T-cell (primary cell): ENCODE measurements at regions not wholly inside any gene's neighbourhood (a gene's known extent, or its start where the extent isn't known, plus 50 kb on each side); places are given as distances from the start of the nearest gene placed in this dataset.

ENCODE experiments used
- ATAC-seq, 4 experiments: fragments of 200-7000 bp in 3 of 4; fragments of 150-1000 bp in 1 of 4; cut with Tn5 transposase; replicated peaks in 1 of 4; 1 replicate in 3 of 4; 2 replicates in 1 of 4; pipeline ENCODE4 v1.10.0; 2021; ENCODE audit warnings: moderate library complexity in 3 of 4, mild to moderate bottlenecking in 2 of 4, moderate number of reproducible peaks in 1 of 4
- CTCF ChIA-PET, 2 donors: fragments of 300-600 bp; sonication (Branson Sonifier 250); formaldehyde crosslinking; loops; one replicate each; lab custom pipeline; 2022; ENCODE audit warnings: antibody characterized with exemption in 2 of 2; lab: Charles Lee
- POLR2A ChIA-PET, 2 donors: fragments of 300-600 bp; sonication (Branson Sonifier 250); formaldehyde crosslinking; loops; one replicate each; lab custom pipeline; 2022; ENCODE audit warnings: antibody characterized with exemption in 2 of 2; lab: Charles Lee
- DNase-seq, 35 experiments: peaks; one replicate each; pipeline versions ENCODE4 v3.0.0 to v3.0.0-alpha.2; 2013 to 2023
- H3K27ac ChIP-seq: one replicate; pipeline ENCODE4 v1.5.1; 2013; ENCODE audit warnings: low read length
- H3K27me3 ChIP-seq, 2 experiments: replicated peaks in 1 of 2; 1 replicate in 1 of 2; 2 replicates in 1 of 2; pipeline versions ENCODE4 v1.6.1 to v1.7.0; 2013; ENCODE audit warnings: low read length in 1 of 2, mixed read lengths in 1 of 2; ENCODE audit not compliant: control insufficient read depth in 2 of 2, insufficient read depth in 2 of 2; ENCODE audit errors: extremely low read depth in 1 of 2
- H3K36me3 ChIP-seq, 2 donors: 1 replicate in 1 of 2; 2 replicates in 1 of 2; pipeline versions ENCODE4 v1.6.1 to v1.7.0; 2013; ENCODE audit warnings: low read length in 1 of 2; ENCODE audit not compliant: control insufficient read depth in 2 of 2, insufficient read depth in 1 of 2; ENCODE audit errors: extremely low read depth in 1 of 2
- H3K4me1 ChIP-seq, 2 experiments: 1 replicate in 1 of 2; 2 replicates in 1 of 2; pipeline versions ENCODE4 v1.6.1 to v1.7.0; 2013; ENCODE audit warnings: low read length in 2 of 2, mixed read lengths in 1 of 2; ENCODE audit not compliant: insufficient read depth in 2 of 2, control insufficient read depth in 1 of 2; ENCODE audit errors: extremely low read depth in 1 of 2
- H3K4me3 ChIP-seq, 2 donors: 1 replicate in 1 of 2; 2 replicates in 1 of 2; pipeline versions ENCODE4 v1.5.1 to v1.7.0; 2013; ENCODE audit warnings: mild to moderate bottlenecking in 2 of 2, low read length in 1 of 2, moderate library complexity in 1 of 2; ENCODE audit not compliant: control insufficient read depth in 1 of 2; ENCODE audit errors: extremely low read depth in 1 of 2
- H3K9me3 ChIP-seq: 2 replicates; pipeline ENCODE4 v1.7.0; 2013
- H3K27ac Mint-ChIP-seq, 2 donors: one replicate each; pipeline ENCODE4 v1.8.0; 2020 to 2021; ENCODE audit warnings: mild to moderate bottlenecking in 2 of 2, mixed read lengths in 2 of 2
- H3K27me3 Mint-ChIP-seq, 2 donors: one replicate each; pipeline ENCODE4 v1.8.0; 2021 to 2022; ENCODE audit warnings: mixed read lengths in 2 of 2
- H3K36me3 Mint-ChIP-seq: one replicate; pipeline ENCODE4 v1.8.0; 2021; ENCODE audit warnings: mixed read lengths
- H3K4me1 Mint-ChIP-seq, 3 donors: one replicate each; pipeline ENCODE4 v1.8.0; 2020 to 2022; ENCODE audit warnings: mixed read lengths in 3 of 3, mild to moderate bottlenecking in 1 of 3
- H3K4me3 Mint-ChIP-seq, 3 donors: one replicate each; pipeline ENCODE4 v1.8.0; 2020 to 2022; ENCODE audit warnings: mild to moderate bottlenecking in 3 of 3, mixed read lengths in 3 of 3, moderate library complexity in 3 of 3
- H3K9me3 Mint-ChIP-seq, 3 donors: one replicate each; pipeline ENCODE4 v1.8.0; 2020 to 2022; ENCODE audit warnings: mixed read lengths in 3 of 3
- WGBS: methylation state at CpG from one replicate; pipeline ENCODE4 v1.1.5; 2013; ENCODE audit warnings: missing lambda C conversion rate; ENCODE audit not compliant: insufficient coverage; 5-methylcytosine and 5-hydroxymethylcytosine counted together

- POLR2A ChIA-PET: no interaction called here
- no peak overlapping the region for H3K27ac ChIP-seq
- no peak overlapping the region for H3K27ac Mint-ChIP-seq
- CTCF ChIA-PET: no interaction called here
- H3K36me3 ChIP-seq: no peaks in the 10 kb centered on the region
- H3K9me3 ChIP-seq: no peaks in the 10 kb centered on the region
- peaks cover 4 to 19% (median 5%) of the 10 kb centered on the region in 3 donors for H3K9me3 Mint-ChIP-seq
- H3K36me3 Mint-ChIP-seq: no peaks in the 10 kb centered on the region
- H3K4me3 ChIP-seq: no peak overlapping the region
- H3K4me1 ChIP-seq: no peaks in the 10 kb centered on the region
- no CpG with 5 or more reads among the region's 1 CpG for WGBS
- DNase-seq (no peak), ATAC-seq (no peak)
- no peaks in the 10 kb centered on the region for H3K27me3 Mint-ChIP-seq
- no peaks in the 10 kb centered on the region for H3K27me3 ChIP-seq
- no peak overlapping the region for H3K4me3 Mint-ChIP-seq
- no peaks in the 10 kb centered on the region for H3K4me1 Mint-ChIP-seq
Observed at GRCh38 chr17:53942436-53942835, 119.7 kb downstream of the KIF2B start.

- no peaks in the 10 kb centered on the region for H3K9me3 ChIP-seq
- no peaks in the 10 kb centered on the region for H3K27me3 Mint-ChIP-seq
- ATAC-seq: no peak
- H3K27ac Mint-ChIP-seq: no peak overlapping the region
- no peak for DNase-seq
- H3K9me3 Mint-ChIP-seq: peaks cover 4 to 19% (median 5%) of the 10 kb centered on the region in 3 donors
- H3K4me3 ChIP-seq: no peak overlapping the region
- CTCF ChIA-PET: no interaction called here
- H3K4me3 Mint-ChIP-seq: no peak overlapping the region
- no peaks in the 10 kb centered on the region for H3K36me3 Mint-ChIP-seq
- no peak overlapping the region for H3K27ac ChIP-seq
- no peaks in the 10 kb centered on the region for H3K4me1 ChIP-seq
- H3K36me3 ChIP-seq: no peaks in the 10 kb centered on the region
- H3K4me1 Mint-ChIP-seq: no peaks in the 10 kb centered on the region
- no CpG with 5 or more reads among the region's 2 CpGs for WGBS
- POLR2A ChIA-PET: no interaction called here
- H3K27me3 ChIP-seq: no peaks in the 10 kb centered on the region
Observed at GRCh38 chr17:53942898-53943297, 120.2 kb downstream of the KIF2B start.

- CTCF ChIA-PET: no interaction called here
- POLR2A ChIA-PET: no interaction called here
- no CpG with 5 or more reads among the region's 1 CpG for WGBS
Observed at GRCh38 chr17:53948323-53948722, 125.6 kb downstream of the KIF2B start.

GRCh38 chr17:53949473-53950090 lies 126.9 kb downstream of the KIF2B start:
- H3K4me3 Mint-ChIP-seq: no peak overlapping the region
- Histone ChIP-seq H3K4me3 (no peak overlapping the region), H3K4me1 (no peaks in the 10 kb centered on the region), H3K36me3 (no peaks in the 10 kb centered on the region), H3K27ac (no peak overlapping the region), H3K27me3 (no peaks in the 10 kb centered on the region), H3K9me3 (no peaks in the 10 kb centered on the region)
- no peaks in the 10 kb centered on the region for H3K36me3 Mint-ChIP-seq
- ChIA-PET CTCF (no interaction called here), POLR2A (no interaction called here)
- no peaks in the 10 kb centered on the region for H3K27me3 Mint-ChIP-seq
- peaks cover 26 to 45% (median 39%) of the 10 kb centered on the region in 3 donors for H3K9me3 Mint-ChIP-seq
- DNase-seq (no peak), ATAC-seq (no peak)
- H3K27ac Mint-ChIP-seq: no peak overlapping the region
- whole genome bisulfite sequencing: no CpG with 5 or more reads among the region's 9 CpGs
- no peaks in the 10 kb centered on the region for H3K4me1 Mint-ChIP-seq

More at GRCh38 chr17:53948323-53948722, 125.6 kb downstream of the KIF2B start:
- no peak overlapping the region for H3K27ac ChIP-seq
- Mint-ChIP-seq H3K27ac (no peak overlapping the region), H3K36me3 (no peaks in the 10 kb centered on the region), H3K27me3 (no peaks in the 10 kb centered on the region), H3K4me1 (no peaks in the 10 kb centered on the region), H3K4me3 (no peak overlapping the region), H3K9me3 (peaks cover 14 to 36% (median 26%) of the 10 kb centered on the region in 3 donors)
- DNase-seq (no peak), ATAC-seq (no peak)
- no peaks in the 10 kb centered on the region for H3K27me3 ChIP-seq
- no peak overlapping the region for H3K4me3 ChIP-seq
- H3K4me1 ChIP-seq: no peaks in the 10 kb centered on the region
- H3K36me3 ChIP-seq: no peaks in the 10 kb centered on the region
- H3K9me3 ChIP-seq: no peaks in the 10 kb centered on the region

- ATAC-seq: no peak
Observed at GRCh38 chr17:53950207-53950857, 127.6 kb downstream of the KIF2B start.

GRCh38 chr17:53950858-53951250 lies 128.1 kb downstream of the KIF2B start:
- Mint-ChIP-seq H3K9me3 (peaks cover 31 to 50% (median 49%) of the 10 kb centered on the region in 3 donors), H3K4me3 (no peak overlapping the region), H3K27me3 (no peaks in the 10 kb centered on the region), H3K36me3 (no peaks in the 10 kb centered on the region), H3K4me1 (no peaks in the 10 kb centered on the region), H3K27ac (no peak overlapping the region)
- POLR2A ChIA-PET: no interaction called here
- no peaks in the 10 kb centered on the region for H3K4me1 ChIP-seq
- H3K9me3 ChIP-seq: no peaks in the 10 kb centered on the region
- H3K36me3 ChIP-seq: no peaks in the 10 kb centered on the region
- no peaks in the 10 kb centered on the region for H3K27me3 ChIP-seq
- DNase-seq (no peak), ATAC-seq (no peak)
- CTCF ChIA-PET: no interaction called here
- no peak overlapping the region for H3K27ac ChIP-seq
- H3K4me3 ChIP-seq: no peak overlapping the region

More at GRCh38 chr17:53950207-53950857, 127.6 kb downstream of the KIF2B start:
- H3K4me3 Mint-ChIP-seq: no peak overlapping the region
- H3K4me1 ChIP-seq: no peaks in the 10 kb centered on the region
- H3K36me3 Mint-ChIP-seq: no peaks in the 10 kb centered on the region
- DNase-seq: no peak
- no peak overlapping the region for H3K4me3 ChIP-seq
- H3K36me3 ChIP-seq: no peaks in the 10 kb centered on the region
- H3K9me3 Mint-ChIP-seq: peaks cover 29 to 46% (median 46%) of the 10 kb centered on the region in 3 donors
- H3K27ac ChIP-seq: no peak overlapping the region
- no peaks in the 10 kb centered on the region for H3K27me3 ChIP-seq
- no peaks in the 10 kb centered on the region for H3K9me3 ChIP-seq
- ChIA-PET POLR2A (no interaction called here), CTCF (no interaction called here)
- no peak overlapping the region for H3K27ac Mint-ChIP-seq
- H3K4me1 Mint-ChIP-seq: no peaks in the 10 kb centered on the region
- WGBS: 88% methylated on average over 2 of the region's 5 CpGs
- H3K27me3 Mint-ChIP-seq: no peaks in the 10 kb centered on the region
